ENCODE measurements at regions not wholly inside any gene's neighbourhood (a gene's known extent, or its start where the extent isn't known, plus 50 kb on each side); places are given as distances from the start of the nearest gene placed in this dataset.

DNA sequence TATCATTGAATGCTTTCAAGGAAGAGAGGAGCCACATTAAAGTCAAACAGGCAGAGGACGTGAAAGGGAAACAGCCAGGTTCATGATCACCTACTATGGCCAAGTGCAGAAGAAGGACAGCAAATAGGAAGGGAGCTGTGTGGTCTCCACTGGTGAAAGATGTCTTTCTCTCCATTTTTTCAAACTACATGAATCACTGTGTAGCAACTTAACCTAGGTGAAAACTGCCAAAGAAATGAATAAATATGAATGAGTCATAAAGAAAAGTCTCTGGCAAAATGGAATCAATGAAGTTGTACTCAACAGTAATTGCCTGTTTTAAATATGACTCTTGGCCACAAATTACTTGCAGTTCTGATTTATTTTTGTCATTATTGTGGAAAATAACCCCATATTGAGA lies 452.6 kb upstream of the PKDCC start:
- H3K4me1 Mint-ChIP-seq (ENCODE audit: low read depth) = no peaks in the 10 kb centered on the region
- H3K4me3 Mint-ChIP-seq = no peak overlapping the region
- DNase-seq (no peak), ATAC-seq (replicated peaks in 1 of 2) (no peak)
- no peaks in the 10 kb centered on the region for H3K9me3 Mint-ChIP-seq
- no peaks in the 10 kb centered on the region for H3K27me3 Mint-ChIP-seq (ENCODE audit: low read depth)
- H3K36me3 Mint-ChIP-seq (ENCODE audit: insufficient read depth in 2 of 2) = no peaks in the 10 kb centered on the region
- no peak overlapping the region for H3K27ac Mint-ChIP-seq

DNA sequence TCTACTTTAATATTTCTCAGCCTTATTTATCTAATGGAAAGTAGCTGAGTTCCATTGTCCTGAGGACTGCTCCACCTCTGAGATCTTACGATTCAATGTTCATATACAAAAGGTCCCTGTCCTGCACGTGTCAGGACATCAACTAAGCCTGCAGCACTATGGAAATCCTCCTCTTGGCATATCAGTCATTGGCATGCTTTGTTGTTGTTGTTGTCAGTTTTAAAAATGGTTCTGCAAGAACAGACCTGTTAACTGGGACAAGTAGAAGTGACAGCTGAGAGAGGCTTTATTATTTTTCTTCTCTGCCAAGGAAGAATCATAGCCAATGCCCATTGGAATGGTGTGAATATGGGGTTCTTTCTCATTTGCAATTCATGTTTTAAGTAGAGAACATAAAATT lies 450.1 kb upstream of the PKDCC start:
- no peak for ATAC-seq (replicated peaks in 1 of 2)
- no peaks in the 10 kb centered on the region for H3K4me1 Mint-ChIP-seq (ENCODE audit: low read depth)
- DNase-seq = no peak
- no peak overlapping the region for H3K27ac Mint-ChIP-seq
- no peaks in the 10 kb centered on the region for H3K36me3 Mint-ChIP-seq (ENCODE audit: insufficient read depth in 2 of 2)
- H3K9me3 Mint-ChIP-seq = no peaks in the 10 kb centered on the region
- no peaks in the 10 kb centered on the region for H3K27me3 Mint-ChIP-seq (ENCODE audit: low read depth)
- H3K4me3 Mint-ChIP-seq = no peak overlapping the region

DNA sequence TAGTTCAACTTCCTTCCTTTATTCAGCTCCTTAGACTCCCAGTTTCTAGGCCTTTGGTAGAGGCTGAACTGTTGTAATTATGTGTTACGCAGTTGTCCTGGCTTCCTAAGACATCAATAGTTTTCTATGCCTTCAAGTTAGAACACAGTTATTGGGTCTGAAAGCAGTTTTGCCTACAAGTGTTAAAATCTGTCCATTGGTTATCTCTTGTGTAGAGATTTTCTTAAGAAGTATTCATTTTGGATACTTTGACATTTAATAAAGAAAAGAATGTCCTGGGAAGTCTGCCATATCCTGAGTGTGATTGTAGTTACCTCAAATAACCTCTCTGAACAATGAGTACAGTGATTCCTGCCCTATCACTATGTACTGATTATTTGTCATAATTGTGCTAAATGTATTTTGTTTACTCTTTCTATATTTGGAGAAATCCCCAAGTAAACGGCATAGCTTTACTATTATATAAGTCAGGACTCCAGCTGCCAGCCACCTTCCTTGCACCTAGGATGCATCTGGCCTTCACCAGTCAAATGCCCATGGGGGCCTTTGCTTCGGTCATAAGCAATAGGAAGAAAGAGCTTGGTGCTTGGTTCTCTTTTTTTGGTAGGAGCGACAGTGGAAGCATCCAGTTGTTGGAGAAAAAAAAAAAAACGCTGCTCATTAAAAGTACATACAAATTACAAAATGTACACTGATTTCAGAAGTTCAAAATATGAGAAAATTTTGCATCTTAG lies 449.5 kb upstream of the PKDCC start:
- DNase-seq (no peak), ATAC-seq (replicated peaks in 1 of 2) (no peak)
- H3K9me3 Mint-ChIP-seq = no peaks in the 10 kb centered on the region
- H3K4me3 Mint-ChIP-seq = no peak overlapping the region
- H3K36me3 Mint-ChIP-seq (ENCODE audit: insufficient read depth in 2 of 2) = no peaks in the 10 kb centered on the region
- H3K4me1 Mint-ChIP-seq (ENCODE audit: low read depth) = no peaks in the 10 kb centered on the region
- no peak overlapping the region for H3K27ac Mint-ChIP-seq
- H3K27me3 Mint-ChIP-seq (ENCODE audit: low read depth) = no peaks in the 10 kb centered on the region

DNA sequence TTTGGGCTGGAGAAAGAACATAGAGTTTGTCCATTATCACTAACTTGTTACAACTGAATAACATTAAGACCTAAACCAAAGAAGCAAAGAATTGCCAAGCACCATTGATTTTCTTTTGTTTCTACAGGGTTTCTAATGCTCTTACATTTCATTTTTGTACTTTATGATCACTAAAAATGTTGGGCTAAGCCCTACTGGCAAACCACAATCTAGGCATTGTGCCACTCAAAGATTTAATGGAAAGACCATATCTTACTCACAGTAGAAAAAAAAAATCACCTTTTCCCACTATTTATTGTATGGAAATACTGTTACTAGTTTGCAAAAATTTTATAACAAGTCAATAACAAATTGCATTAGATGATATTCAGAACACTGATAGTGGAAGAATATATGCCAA lies 447.4 kb upstream of the PKDCC start:
- ATAC-seq (replicated peaks in 1 of 2) (no peak), DNase-seq (no peak)
- Mint-ChIP-seq H3K27ac (no peak overlapping the region), H3K27me3 (ENCODE audit: low read depth) (no peaks in the 10 kb centered on the region), H3K9me3 (no peaks in the 10 kb centered on the region), H3K36me3 (ENCODE audit: insufficient read depth in 2 of 2) (no peaks in the 10 kb centered on the region), H3K4me1 (ENCODE audit: low read depth) (no peaks in the 10 kb centered on the region), H3K4me3 (no peak overlapping the region)

DNA sequence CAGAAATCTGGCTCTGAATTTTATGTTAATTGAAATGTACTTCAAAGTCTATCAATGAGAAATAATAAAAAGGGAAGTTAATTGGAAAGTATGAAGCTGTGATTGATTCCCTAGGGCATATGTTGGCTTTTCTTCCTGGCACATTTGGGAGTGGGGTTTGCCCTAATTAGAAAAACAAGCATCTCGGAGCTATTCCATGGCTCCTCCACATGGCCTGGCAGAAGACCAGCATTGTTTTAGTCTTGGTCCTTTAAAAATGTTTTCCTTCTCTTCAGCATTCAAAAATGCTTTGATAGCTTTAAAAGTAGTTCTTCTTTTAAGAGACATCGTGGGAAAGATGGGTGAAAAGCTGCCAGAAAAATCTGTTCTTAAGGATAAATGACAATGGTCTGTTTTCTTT lies 445.5 kb upstream of the PKDCC start:
- Mint-ChIP-seq H3K27ac (no peak overlapping the region), H3K27me3 (ENCODE audit: low read depth) (no peaks in the 10 kb centered on the region), H3K4me1 (ENCODE audit: low read depth) (no peaks in the 10 kb centered on the region), H3K36me3 (ENCODE audit: insufficient read depth in 2 of 2) (no peaks in the 10 kb centered on the region), H3K4me3 (no peak overlapping the region), H3K9me3 (no peaks in the 10 kb centered on the region)
- no peak for DNase-seq
- no peak for ATAC-seq (replicated peaks in 1 of 2)

- no peaks in the 10 kb centered on the region for H3K9me3 Mint-ChIP-seq
Measured at GRCh38 chr2:41605311-41605710, 442.5 kb upstream of the PKDCC start.

DNA sequence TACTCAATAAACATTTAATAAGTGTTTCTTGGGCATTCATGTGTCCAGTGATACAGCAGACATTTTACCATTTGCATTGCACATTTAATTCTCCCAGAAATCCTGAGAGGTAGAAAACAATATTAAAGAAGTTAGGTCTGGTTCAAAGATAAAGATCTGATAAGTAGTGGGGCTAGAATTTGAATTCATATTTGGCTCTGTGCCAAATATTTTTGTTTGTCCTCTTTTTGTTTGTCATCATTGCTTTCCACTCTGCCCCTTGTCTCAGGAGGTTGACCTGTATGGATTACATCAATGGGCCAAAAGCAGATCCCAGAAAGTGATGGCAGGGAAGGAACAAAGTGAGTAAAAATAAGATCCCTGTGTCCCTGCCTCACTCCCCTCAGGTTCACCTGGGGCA lies 441.9 kb upstream of the PKDCC start:
- H3K27ac Mint-ChIP-seq = no peak overlapping the region
- no peaks in the 10 kb centered on the region for H3K36me3 Mint-ChIP-seq (ENCODE audit: insufficient read depth in 2 of 2)
- no peak overlapping the region for H3K4me3 Mint-ChIP-seq
- H3K9me3 Mint-ChIP-seq = no peaks in the 10 kb centered on the region
- DNase-seq (no peak), ATAC-seq (replicated peaks in 1 of 2) (no peak)
- no peaks in the 10 kb centered on the region for H3K4me1 Mint-ChIP-seq (ENCODE audit: low read depth)
- H3K27me3 Mint-ChIP-seq (ENCODE audit: low read depth) = no peaks in the 10 kb centered on the region

More at GRCh38 chr2:41605311-41605710, 442.5 kb upstream of the PKDCC start:
- no peak for ATAC-seq (replicated peaks in 1 of 2)
- no peaks in the 10 kb centered on the region for H3K36me3 Mint-ChIP-seq (ENCODE audit: insufficient read depth in 2 of 2)
- no peak for DNase-seq
- H3K4me3 Mint-ChIP-seq = no peak overlapping the region
- no peak overlapping the region for H3K27ac Mint-ChIP-seq
- no peaks in the 10 kb centered on the region for H3K27me3 Mint-ChIP-seq (ENCODE audit: low read depth)
- no peaks in the 10 kb centered on the region for H3K4me1 Mint-ChIP-seq (ENCODE audit: low read depth)

- Mint-ChIP-seq H3K4me3 (no peak overlapping the region), H3K9me3 (no peaks in the 10 kb centered on the region), H3K27me3 (ENCODE audit: low read depth) (no peaks in the 10 kb centered on the region), H3K27ac (no peak overlapping the region), H3K4me1 (ENCODE audit: low read depth) (no peaks in the 10 kb centered on the region), H3K36me3 (ENCODE audit: insufficient read depth in 2 of 2) (no peaks in the 10 kb centered on the region)
- DNase-seq = no peak
- ATAC-seq (replicated peaks in 1 of 2) = no peak
Measured at GRCh38 chr2:41610501-41611190, 437.2 kb upstream of the PKDCC start.

DNA sequence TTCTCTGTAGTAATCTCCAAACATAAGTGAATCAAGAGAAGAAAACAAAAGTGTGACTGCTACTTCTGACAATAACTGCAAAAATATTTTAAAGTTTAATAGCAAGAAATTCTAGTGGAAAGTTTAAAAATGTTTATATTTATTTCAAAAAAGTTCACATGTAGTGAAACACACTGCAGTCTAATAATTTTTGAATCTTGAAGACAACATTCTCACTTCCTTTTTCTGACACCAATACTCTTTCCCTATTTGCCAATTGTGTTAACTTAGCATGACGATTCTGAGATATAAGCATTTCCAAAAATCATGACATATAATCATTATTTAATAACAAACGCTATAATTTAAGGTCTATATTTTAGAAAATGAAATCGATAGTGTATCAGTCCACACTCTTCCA lies 429.1 kb upstream of the PKDCC start:
- H3K4me3 Mint-ChIP-seq = no peak overlapping the region
- DNase-seq (no peak), ATAC-seq (replicated peaks in 1 of 2) (no peak)
- H3K27me3 Mint-ChIP-seq (ENCODE audit: low read depth) = no peaks in the 10 kb centered on the region
- H3K27ac Mint-ChIP-seq = no peak overlapping the region
- H3K9me3 Mint-ChIP-seq = no peaks in the 10 kb centered on the region
- no peaks in the 10 kb centered on the region for H3K4me1 Mint-ChIP-seq (ENCODE audit: low read depth)
- H3K36me3 Mint-ChIP-seq (ENCODE audit: insufficient read depth in 2 of 2) = no peaks in the 10 kb centered on the region

- DNase-seq = no peak
- no peaks in the 10 kb centered on the region for H3K9me3 Mint-ChIP-seq
- H3K4me3 Mint-ChIP-seq = no peak overlapping the region
- H3K27ac Mint-ChIP-seq = no peak overlapping the region
- H3K36me3 Mint-ChIP-seq (ENCODE audit: insufficient read depth in 2 of 2) = no peaks in the 10 kb centered on the region
- no peaks in the 10 kb centered on the region for H3K4me1 Mint-ChIP-seq (ENCODE audit: low read depth)
- no peaks in the 10 kb centered on the region for H3K27me3 Mint-ChIP-seq (ENCODE audit: low read depth)
- no peak for ATAC-seq (replicated peaks in 1 of 2)
Measured at GRCh38 chr2:41621095-41621494, 426.7 kb upstream of the PKDCC start.

DNA sequence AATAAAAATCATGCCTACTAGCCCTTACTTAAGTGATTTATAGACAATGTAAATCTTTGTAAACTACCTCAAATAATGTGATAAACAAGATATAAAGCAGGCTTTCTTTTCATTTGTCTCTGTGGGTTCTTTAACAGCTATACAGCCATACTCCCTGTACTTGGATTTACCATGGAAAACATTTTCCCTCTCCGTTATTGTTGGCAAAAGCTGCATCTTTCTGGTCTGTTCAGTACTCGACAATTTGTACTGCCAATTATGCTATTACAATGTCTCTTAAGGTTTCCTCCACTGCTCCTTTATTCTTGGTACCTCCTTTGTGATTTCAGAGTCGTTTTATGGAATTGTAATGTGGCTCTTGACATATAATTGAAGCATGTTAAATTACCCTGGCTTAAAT lies 426.3 kb upstream of the PKDCC start:
- no peak overlapping the region for H3K4me3 Mint-ChIP-seq
- DNase-seq = no peak
- H3K4me1 Mint-ChIP-seq (ENCODE audit: low read depth) = no peaks in the 10 kb centered on the region
- H3K27me3 Mint-ChIP-seq (ENCODE audit: low read depth) = no peaks in the 10 kb centered on the region
- H3K27ac Mint-ChIP-seq = no peak overlapping the region
- H3K36me3 Mint-ChIP-seq (ENCODE audit: insufficient read depth in 2 of 2) = no peaks in the 10 kb centered on the region
- no peaks in the 10 kb centered on the region for H3K9me3 Mint-ChIP-seq
- no peak for ATAC-seq (replicated peaks in 1 of 2)

DNA sequence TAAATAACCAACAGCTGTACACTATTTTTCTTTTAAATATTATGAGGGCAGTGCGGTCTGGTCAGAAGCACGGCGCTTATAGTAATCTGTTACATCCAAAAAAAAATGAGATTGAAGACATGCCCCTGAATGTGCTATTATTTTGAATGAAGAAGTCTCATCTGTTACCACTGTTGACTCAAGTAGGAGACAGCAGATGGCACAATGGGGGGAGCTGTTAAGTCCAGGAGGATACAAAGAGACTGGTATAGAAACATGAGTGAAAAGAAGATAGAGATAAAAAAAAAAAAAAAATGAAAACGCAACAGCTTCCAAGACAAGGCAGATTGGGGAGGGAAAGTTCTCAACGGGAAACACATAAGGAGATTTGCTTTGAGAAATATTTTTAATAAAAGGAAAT lies 425.5 kb upstream of the PKDCC start:
- ATAC-seq (replicated peaks in 1 of 2) = no peak
- no peaks in the 10 kb centered on the region for H3K9me3 Mint-ChIP-seq
- no peaks in the 10 kb centered on the region for H3K36me3 Mint-ChIP-seq (ENCODE audit: insufficient read depth in 2 of 2)
- H3K27ac Mint-ChIP-seq = no peak overlapping the region
- no peaks in the 10 kb centered on the region for H3K4me1 Mint-ChIP-seq (ENCODE audit: low read depth)
- DNase-seq = no peak
- H3K27me3 Mint-ChIP-seq (ENCODE audit: low read depth) = no peaks in the 10 kb centered on the region
- no peak overlapping the region for H3K4me3 Mint-ChIP-seq

DNA sequence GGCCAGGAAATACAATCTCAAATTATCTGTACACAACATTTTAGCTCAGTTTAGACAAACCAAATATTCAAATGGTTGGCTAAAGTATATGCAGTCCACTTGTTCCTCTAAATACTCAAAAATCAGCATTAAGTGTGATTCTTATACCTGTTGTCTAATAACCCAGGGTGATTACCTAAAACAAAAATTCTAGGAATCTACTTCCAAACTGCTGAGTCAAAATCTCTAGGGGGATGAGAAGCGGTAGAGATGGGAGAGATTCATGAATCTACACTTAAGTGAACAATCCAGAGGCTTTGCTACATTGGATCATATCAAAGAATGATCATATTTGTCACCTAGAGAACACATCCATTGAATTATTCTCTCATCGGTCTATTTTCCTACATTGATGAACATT lies 420.9 kb upstream of the PKDCC start:
- no peak overlapping the region for H3K27ac Mint-ChIP-seq
- ATAC-seq (replicated peaks in 1 of 2) = no peak
- H3K4me3 Mint-ChIP-seq = no peak overlapping the region
- DNase-seq = no peak
- no peaks in the 10 kb centered on the region for H3K27me3 Mint-ChIP-seq (ENCODE audit: low read depth)
- H3K9me3 Mint-ChIP-seq = peaks cover 0 to 2% of the 10 kb centered on the region in 2 donors
- H3K36me3 Mint-ChIP-seq (ENCODE audit: insufficient read depth in 2 of 2) = no peaks in the 10 kb centered on the region
- no peaks in the 10 kb centered on the region for H3K4me1 Mint-ChIP-seq (ENCODE audit: low read depth)

GRCh38 chr2:41634686-41635085 lies 413.1 kb upstream of the PKDCC start:
- Mint-ChIP-seq H3K27ac (no peak overlapping the region), H3K36me3 (ENCODE audit: insufficient read depth in 2 of 2) (no peaks in the 10 kb centered on the region), H3K27me3 (ENCODE audit: low read depth) (no peaks in the 10 kb centered on the region), H3K4me3 (no peak overlapping the region), H3K9me3 (no peaks in the 10 kb centered on the region), H3K4me1 (ENCODE audit: low read depth) (no peaks in the 10 kb centered on the region)
- no peak for ATAC-seq (replicated peaks in 1 of 2)
- no peak for DNase-seq

All from activated T-cell treated with anti-CD3 and anti-CD28 coated beads, Interleukin-2, amount 50 U/mL, for 72 hours (primary cell).